GM12878 (cell line): ENCODE measurements at regions not wholly inside any gene's neighbourhood (a gene's known extent, or its start where the extent isn't known, plus 50 kb on each side); places are given as distances from the start of the nearest gene placed in this dataset.

Source experiments
- ATAC-seq: fragments of 200-7000 bp; cut with Tn5 transposase; 3 replicates; pipeline ENCODE4 v1.9.1; 2020; ENCODE audit warnings: mild to moderate bottlenecking, moderate library complexity
- BruUV-seq: library from RNA; stranded (reverse); fragments of 400-500 nt; replicated peaks from 2 replicates; lab custom pipeline; 2021; lab: Mats Ljungman, UMichigan
- CTCF ChIA-PET: fragments of 300-600 bp; sonication (Branson Sonifier 250); formaldehyde crosslinking; extraction: SDS; loops from one replicate; lab custom pipeline; 2021; ENCODE audit warnings: inconsistent platforms; lab: Yijun Ruan, JAX
- POLR2A ChIA-PET: fragments of 350-600 bp; formaldehyde crosslinking; extraction: SDS; loops from one replicate; lab custom pipeline; 2021; ENCODE audit warnings: inconsistent platforms; lab: Charles Lee
- RAD21 ChIA-PET: fragments of 300-600 bp; sonication (Branson Sonifier 250); formaldehyde crosslinking; loops from one replicate; lab custom pipeline; 2023; ENCODE audit warnings: antibody characterized with exemption; ENCODE audit not compliant: unreplicated experiment; lab: Charles Lee
- SMC1A ChIA-PET: fragments of 300-600 bp; sonication (Branson Sonifier 250); formaldehyde crosslinking; loops from one replicate; lab custom pipeline; 2023; ENCODE audit not compliant: unreplicated experiment, uncharacterized antibody; lab: Charles Lee
- DNase-seq: peaks from one replicate; pipeline ENCODE4 v3.0.0-alpha.2; 2011; ENCODE audit warnings: low read depth, low spot score
- FAIRE-seq: peaks from 3 replicates; lab custom pipeline; 2011; peaks lifted over from hg19 to GRCh38; lab: Jason Lieb, UNC
- H2AFZ ChIP-seq: 2 replicates; pipeline ENCODE4 v1.6.0; 2011; ENCODE audit warnings: low read depth, low read length, control low read depth; ENCODE audit not compliant: control insufficient read depth
- H3K27ac ChIP-seq: 2 replicates; pipeline ENCODE4 v1.5.1; 2011; ENCODE audit warnings: control low read depth; ENCODE audit not compliant: control insufficient read depth, insufficient read depth
- H3K27me3 ChIP-seq, 2 experiments: replicated peaks in 1 of 2; 2 replicates each; pipeline versions ENCODE4 v1.6.0 to v1.6.1; 2011; ENCODE audit warnings: low read length in 1 of 2; ENCODE audit not compliant: control insufficient read depth in 2 of 2, insufficient read depth in 2 of 2
- H3K36me3 ChIP-seq, 2 experiments: 2 replicates each; pipeline ENCODE4 v1.5.1; 2011; ENCODE audit warnings: low read length in 1 of 2; ENCODE audit not compliant: control insufficient read depth in 2 of 2, insufficient read depth in 2 of 2
- H3K4me1 ChIP-seq: 2 replicates; pipeline ENCODE4 v1.6.1; 2011; ENCODE audit warnings: mild to moderate bottlenecking, low read length, moderate library complexity, mixed read lengths; ENCODE audit not compliant: control insufficient read depth, insufficient read depth
- H3K4me2 ChIP-seq: 2 replicates; pipeline ENCODE4 v1.6.0; 2011; ENCODE audit warnings: control low read depth; ENCODE audit not compliant: control insufficient read depth, insufficient read depth
- H3K4me3 ChIP-seq: fragments of 200-600 bp; sonication (generic); 2 replicates; pipeline ENCODE4 v1.5.1; 2016
- H3K79me2 ChIP-seq: 2 replicates; pipeline ENCODE4 v1.6.0; 2011; ENCODE audit warnings: low read length; ENCODE audit not compliant: control insufficient read depth, insufficient read depth
- H3K9ac ChIP-seq: 2 replicates; pipeline ENCODE4 v1.8.0; 2011; ENCODE audit warnings: low read length, control low read depth, mixed read lengths; ENCODE audit not compliant: control insufficient read depth, insufficient read depth
- H3K9me3 ChIP-seq: replicated peaks from 3 replicates; pipeline ENCODE4 v1.5.1; 2011; ENCODE audit warnings: mild to moderate bottlenecking, low read length; ENCODE audit not compliant: control insufficient read depth, insufficient read depth
- H4K20me1 ChIP-seq: 2 replicates; pipeline ENCODE4 v1.6.0; 2011; ENCODE audit not compliant: control insufficient read depth, insufficient read depth
- FOXM1 ChIP-seq: IDR thresholded peaks from 2 replicates; pipeline ENCODE4 v1.6.1; 2012; ENCODE audit warnings: low read depth, mild to moderate bottlenecking, inconsistent platforms, low read length, moderate library complexity
- IRF3 ChIP-seq: fragments of 450-650 bp; IDR thresholded peaks from 2 replicates; pipeline ENCODE4 v1.6.1; 2014; ENCODE audit warnings: mild to moderate bottlenecking
- IRF4 ChIP-seq: IDR thresholded peaks from 2 replicates; pipeline ENCODE4 v1.6.1; 2011; ENCODE audit warnings: low read depth, low read length
- MTA2 ChIP-seq: fragments of 450-650 bp; IDR thresholded peaks from 2 replicates; pipeline ENCODE4 v1.6.1; 2016; ENCODE audit warnings: low read depth, mild to moderate bottlenecking, moderate library complexity
- NFIC ChIP-seq: IDR thresholded peaks from 2 replicates; pipeline ENCODE4 v1.6.1; 2012; ENCODE audit warnings: low read depth, mild to moderate bottlenecking, inconsistent platforms, low read length, moderate library complexity
- NFYB ChIP-seq: IDR thresholded peaks from 2 replicates; pipeline ENCODE4 v1.6.1; 2011; ENCODE audit warnings: low read depth, mild to moderate bottlenecking, low read length, improper control_type of control experiment, moderate library complexity; ENCODE audit not compliant: insufficient read depth
- SP1 ChIP-seq: IDR thresholded peaks from one replicate; pipeline ENCODE4 v1.6.1; 2011; ENCODE audit warnings: low read depth, low read length
- ZNF217 ChIP-seq: fragments of 450-650 bp; IDR thresholded peaks from 2 replicates; pipeline ENCODE4 v1.6.1; 2017; ENCODE audit warnings: antibody characterized with exemption, mild to moderate bottlenecking
- ZNF384 ChIP-seq: IDR thresholded peaks from 2 replicates; pipeline ENCODE4 v1.6.1; 2012; ENCODE audit warnings: low read depth, mild to moderate bottlenecking, low read length, improper control_type of control experiment, borderline replicate concordance
- in situ Hi-C: fragments of 300-500 bp; cut with MboI; formaldehyde crosslinking; loops from 9 replicates; pipeline ENCODE4 v1.14.3; 2018; ENCODE audit warnings: mixed read lengths
- intact Hi-C: fragments of 100-400 bp; cut with micrococcal nuclease; formaldehyde crosslinking; loops from one replicate; pipeline ENCODE4 v1.14.2; 2022; ENCODE audit not compliant: unreplicated experiment
- TF ChIP-seq, protein P1 (sequence below): IDR thresholded peaks from 2 replicates; pipeline ENCODE4 v1.6.1; 2011; ENCODE audit warnings: borderline replicate concordance, low read depth, mild to moderate bottlenecking, moderate library complexity, low read length; ENCODE audit not compliant: insufficient read depth, poor library complexity, severe bottlenecking
- TF ChIP-seq, protein P2 (sequence below): fragments of 450-650 bp; IDR thresholded peaks from 2 replicates; pipeline ENCODE4 v1.6.1; 2017; ENCODE audit warnings: mild to moderate bottlenecking

GRCh38 chr4:175407926-175408325 is 404.1 kb downstream of the GPM6A start (continued):
- TF ChIP-seq, protein P1, sequence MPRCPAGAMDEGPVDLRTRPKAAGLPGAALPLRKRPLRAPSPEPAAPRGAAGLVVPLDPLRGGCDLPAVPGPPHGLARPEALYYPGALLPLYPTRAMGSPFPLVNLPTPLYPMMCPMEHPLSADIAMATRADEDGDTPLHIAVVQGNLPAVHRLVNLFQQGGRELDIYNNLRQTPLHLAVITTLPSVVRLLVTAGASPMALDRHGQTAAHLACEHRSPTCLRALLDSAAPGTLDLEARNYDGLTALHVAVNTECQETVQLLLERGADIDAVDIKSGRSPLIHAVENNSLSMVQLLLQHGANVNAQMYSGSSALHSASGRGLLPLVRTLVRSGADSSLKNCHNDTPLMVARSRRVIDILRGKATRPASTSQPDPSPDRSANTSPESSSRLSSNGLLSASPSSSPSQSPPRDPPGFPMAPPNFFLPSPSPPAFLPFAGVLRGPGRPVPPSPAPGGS = no peak
- TF ChIP-seq NFYB (no peak), IRF3 (no peak), IRF4 (no peak), FOXM1 (no peak)

DNA sequence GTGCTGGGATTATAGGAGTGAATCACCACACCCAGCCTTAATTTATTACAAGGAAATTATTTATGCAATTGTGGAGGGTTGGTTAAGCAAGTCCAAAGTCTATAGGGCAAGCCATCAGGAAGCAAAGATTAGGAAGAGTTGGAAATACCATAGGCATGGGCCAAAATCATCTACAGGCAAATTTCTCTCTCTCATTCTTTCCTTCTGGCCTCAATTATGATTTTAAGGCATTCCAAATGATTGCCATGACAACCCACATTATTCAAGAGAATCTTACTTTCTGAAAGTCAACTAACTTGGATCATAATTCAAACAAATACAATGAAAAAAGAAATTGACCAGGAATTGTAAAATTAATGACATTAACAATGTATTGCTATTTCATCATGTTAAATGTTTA is 400.8 kb downstream of the GPM6A start:
- CTCF ChIA-PET = no interaction called here
- intact Hi-C loops (no loop called here), in situ Hi-C loops (no loop called here)
- H3K9ac ChIP-seq = no peak overlapping the region
- no peak overlapping the region for H3K4me3 ChIP-seq
- H3K9me3 ChIP-seq = no peaks in the 10 kb centered on the region
- no peaks in the 10 kb centered on the region for H4K20me1 ChIP-seq
- no TSS peak for BruUV-seq
- SMC1A ChIA-PET = no interaction called here
- H3K36me3 ChIP-seq = no peaks in the 10 kb centered on the region
- TF ChIP-seq ZNF384 = no peak
- no peak for TF ChIP-seq MTA2
- TF ChIP-seq SP1 = no peak
- no peak for TF ChIP-seq NFIC
- TF ChIP-seq ZNF217 = no peak
- TF ChIP-seq, protein P2, sequence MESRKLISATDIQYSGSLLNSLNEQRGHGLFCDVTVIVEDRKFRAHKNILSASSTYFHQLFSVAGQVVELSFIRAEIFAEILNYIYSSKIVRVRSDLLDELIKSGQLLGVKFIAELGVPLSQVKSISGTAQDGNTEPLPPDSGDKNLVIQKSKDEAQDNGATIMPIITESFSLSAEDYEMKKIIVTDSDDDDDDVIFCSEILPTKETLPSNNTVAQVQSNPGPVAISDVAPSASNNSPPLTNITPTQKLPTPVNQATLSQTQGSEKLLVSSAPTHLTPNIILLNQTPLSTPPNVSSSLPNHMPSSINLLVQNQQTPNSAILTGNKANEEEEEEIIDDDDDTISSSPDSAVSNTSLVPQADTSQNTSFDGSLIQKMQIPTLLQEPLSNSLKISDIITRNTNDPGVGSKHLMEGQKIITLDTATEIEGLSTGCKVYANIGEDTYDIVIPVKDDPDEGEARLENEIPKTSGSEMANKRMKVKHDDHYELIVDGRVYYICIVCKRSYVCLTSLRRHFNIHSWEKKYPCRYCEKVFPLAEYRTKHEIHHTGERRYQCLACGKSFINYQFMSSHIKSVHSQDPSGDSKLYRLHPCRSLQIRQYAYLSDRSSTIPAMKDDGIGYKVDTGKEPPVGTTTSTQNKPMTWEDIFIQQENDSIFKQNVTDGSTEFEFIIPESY = no peak
- no peak overlapping the region for H2AFZ ChIP-seq
- DNase-seq = no peak
- no peaks in the 10 kb centered on the region for H3K79me2 ChIP-seq
- RAD21 ChIA-PET = no interaction called here
- H3K27me3 ChIP-seq = no peaks in the 10 kb centered on the region
- H3K4me1 ChIP-seq = no peaks in the 10 kb centered on the region
- POLR2A ChIA-PET = no interaction called here
- FAIRE-seq = no peak
- ATAC-seq = no peak
- no peak overlapping the region for H3K4me2 ChIP-seq
- no peak overlapping the region for H3K27ac ChIP-seq
